Smooth muscle cell (in vitro differentiated cells): ENCODE measurements at regions not wholly inside any gene's neighbourhood (a gene's known extent, or its start where the extent isn't known, plus 50 kb on each side); places are given as distances from the start of the nearest gene placed in this dataset.

Experiments
- DNase-seq: peaks from one replicate; lab custom pipeline; 2025; ENCODE audit not compliant: unreplicated experiment; lab: John Stamatoyannopoulos, UW
- H2AFZ ChIP-seq: fragments of 200-600 bp; sonication (generic); 2 replicates; pipeline ENCODE4 v1.6.0; 2016; ENCODE audit warnings: antibody characterized with exemption, low read depth, mild to moderate bottlenecking
- H3F3A ChIP-seq: fragments of 200-600 bp; sonication (generic); 2 replicates; pipeline ENCODE4 v1.6.0; 2017; ENCODE audit warnings: antibody characterized with exemption, low read depth
- H3K27ac ChIP-seq: fragments of 200-600 bp; sonication (generic); 2 replicates; pipeline ENCODE4 v1.5.1; 2016; ENCODE audit warnings: low read depth, mild to moderate bottlenecking
- H3K27me3 ChIP-seq: fragments of 200-600 bp; sonication (generic); 2 replicates; pipeline ENCODE4 v1.6.1; 2016; ENCODE audit warnings: low read depth, mild to moderate bottlenecking
- H3K36me3 ChIP-seq: fragments of 200-600 bp; sonication (generic); 2 replicates; pipeline ENCODE4 v1.5.1; 2016; ENCODE audit warnings: low read depth
- H3K4me1 ChIP-seq: fragments of 200-600 bp; sonication (generic); 2 replicates; pipeline ENCODE4 v1.5.1; 2016; ENCODE audit warnings: low read depth
- H3K4me2 ChIP-seq: fragments of 200-600 bp; sonication (generic); 2 replicates; pipeline ENCODE4 v1.6.0; 2016; ENCODE audit warnings: mild to moderate bottlenecking
- H3K4me3 ChIP-seq: fragments of 200-600 bp; sonication (generic); 2 replicates; pipeline ENCODE4 v1.5.1; 2016; ENCODE audit warnings: mild to moderate bottlenecking
- H3K79me2 ChIP-seq: fragments of 200-600 bp; sonication (generic); 2 replicates; pipeline ENCODE4 v1.6.0; 2016; ENCODE audit warnings: low read depth, mild to moderate bottlenecking
- H3K9ac ChIP-seq: fragments of 200-600 bp; sonication (generic); 2 replicates; pipeline ENCODE4 v1.6.0; 2016; ENCODE audit warnings: low read depth
- H3K9me3 ChIP-seq: fragments of 200-600 bp; sonication (generic); replicated peaks from 2 replicates; pipeline ENCODE4 v1.5.1; 2016; ENCODE audit warnings: low read depth
- H4K20me1 ChIP-seq: fragments of 200-600 bp; sonication (generic); 2 replicates; pipeline ENCODE4 v1.6.0; 2016; ENCODE audit warnings: low read depth
- CTCF ChIP-seq: fragments of 200-600 bp; sonication (generic); IDR thresholded peaks from 2 replicates; pipeline ENCODE4 v1.5.1; 2017; ENCODE audit warnings: borderline replicate concordance, mild to moderate bottlenecking, antibody characterized with exemption; ENCODE audit not compliant: insufficient read depth, poor library complexity, severe bottlenecking
- WGBS: methylation state at CpG from one replicate; pipeline ENCODE4 v1.1.7; 2016; ENCODE audit warnings: low lambda C conversion rate; 5-methylcytosine and 5-hydroxymethylcytosine counted together

- Histone ChIP-seq H3K9me3 (no peaks in the 10 kb centered on the region), H3K4me1 (peaks cover 7% of the 10 kb centered on the region), H3K9ac (no peak overlapping the region), H2AFZ (peak overlapping the region; percentile 31), H3K27ac (peak overlapping the region; percentile 26), H4K20me1 (no peaks in the 10 kb centered on the region), H3K4me2 (peak overlapping the region; percentile 70), H3F3A (no peaks in the 10 kb centered on the region), H3K27me3 (no peaks in the 10 kb centered on the region), H3K79me2 (no peaks in the 10 kb centered on the region), H3K36me3 (no peaks in the 10 kb centered on the region), H3K4me3 (peak overlapping the region; percentile 10)
- no peak for DNase-seq
- TF ChIP-seq CTCF = no peak
- 77% methylated on average over 7 of the region's 7 CpGs for WGBS
Measured at GRCh38 chr5:91468651-91469422, 85.7 kb upstream of the ARRDC3 start.

- H3K4me3 ChIP-seq = no peak overlapping the region
- no peak overlapping the region for H2AFZ ChIP-seq
- H3K9me3 ChIP-seq = no peaks in the 10 kb centered on the region
- H3K4me1 ChIP-seq = peaks cover 7% of the 10 kb centered on the region
- no peak overlapping the region for H3K27ac ChIP-seq
- no peaks in the 10 kb centered on the region for H4K20me1 ChIP-seq
- TF ChIP-seq CTCF = no peak
- H3F3A ChIP-seq = no peaks in the 10 kb centered on the region
- WGBS = 93% methylated on average over 4 of the region's 4 CpGs
- H3K9ac ChIP-seq = no peak overlapping the region
- H3K79me2 ChIP-seq = no peaks in the 10 kb centered on the region
- DNase-seq = no peak
- H3K4me2 ChIP-seq = no peak overlapping the region
- no peaks in the 10 kb centered on the region for H3K27me3 ChIP-seq
- no peaks in the 10 kb centered on the region for H3K36me3 ChIP-seq
Measured at GRCh38 chr5:91464886-91465646, 81.9 kb upstream of the ARRDC3 start.

GRCh38 chr5:91457681-91458058 is 74.6 kb upstream of the ARRDC3 start:
- Histone ChIP-seq H3K79me2 (no peaks in the 10 kb centered on the region), H3K4me1 (no peaks in the 10 kb centered on the region), H3K9me3 (no peaks in the 10 kb centered on the region), H3K27me3 (no peaks in the 10 kb centered on the region), H3F3A (no peaks in the 10 kb centered on the region), H3K36me3 (no peaks in the 10 kb centered on the region), H3K4me2 (no peak overlapping the region), H3K4me3 (no peak overlapping the region), H2AFZ (no peak overlapping the region), H4K20me1 (no peaks in the 10 kb centered on the region), H3K27ac (no peak overlapping the region), H3K9ac (no peak overlapping the region)
- no peak for DNase-seq
- 52% methylated on average over 1 of the region's 1 CpG for WGBS
- TF ChIP-seq CTCF = no peak
